Mesendoderm (in vitro differentiated cells): ENCODE measurements at regions not wholly inside any gene's neighbourhood (a gene's known extent, or its start where the extent isn't known, plus 50 kb on each side); places are given as distances from the start of the nearest gene placed in this dataset.
"Not testable (repeated sequence)": the region's sequence is repeated elsewhere in the genome, so short reads cannot be mapped to it uniquely, and the experiment has no call there.

Source experiments
- DNase-seq: peaks from one replicate; pipeline ENCODE4 v3.0.0; 2013
- H2AK5ac ChIP-seq: 2 replicates; pipeline ENCODE4 v1.6.1; 2013; ENCODE audit warnings: low read length, inconsistent platforms
- H2BK120ac ChIP-seq: 2 replicates; pipeline ENCODE4 v1.6.1; 2013; ENCODE audit warnings: low read depth, mild to moderate bottlenecking, low read length, moderate library complexity, mixed read lengths
- H2BK15ac ChIP-seq: replicated peaks from 2 replicates; pipeline ENCODE4 v1.6.1; 2013; ENCODE audit warnings: low read depth, mild to moderate bottlenecking, moderate library complexity
- H2BK5ac ChIP-seq: 2 replicates; pipeline ENCODE4 v1.6.1; 2013; ENCODE audit warnings: low read length, inconsistent platforms
- H3K18ac ChIP-seq: 2 replicates; pipeline ENCODE4 v1.6.1; 2013; ENCODE audit warnings: mild to moderate bottlenecking, low read length, mixed read lengths
- H3K23ac ChIP-seq: one replicate; pipeline ENCODE4 v1.6.1; 2013; ENCODE audit warnings: low read length
- H3K27ac ChIP-seq: 2 replicates; pipeline ENCODE4 v1.5.1; 2013; ENCODE audit warnings: low read depth, mild to moderate bottlenecking, inconsistent platforms, low read length, moderate library complexity
- H3K27me3 ChIP-seq: 2 replicates; pipeline ENCODE4 v1.6.1; 2013; ENCODE audit warnings: low read length, control low read depth, mild to moderate bottlenecking, inconsistent platforms; ENCODE audit not compliant: insufficient read depth, poor library complexity
- H3K36me3 ChIP-seq: 2 replicates; pipeline ENCODE4 v1.6.1; 2013; ENCODE audit warnings: low read length, inconsistent platforms; ENCODE audit not compliant: control insufficient read depth, insufficient read depth
- H3K4ac ChIP-seq: one replicate; pipeline ENCODE4 v1.6.1; 2013; ENCODE audit warnings: low read depth, mild to moderate bottlenecking, low read length, moderate library complexity
- H3K4me1 ChIP-seq: 2 replicates; pipeline ENCODE4 v1.6.1; 2013; ENCODE audit warnings: low read depth, low read length, inconsistent platforms; ENCODE audit not compliant: control insufficient read depth
- H3K4me2 ChIP-seq: 2 replicates; pipeline ENCODE4 v1.6.1; 2013; ENCODE audit warnings: low read length
- H3K4me3 ChIP-seq: 2 replicates; pipeline ENCODE4 v1.5.1; 2013; ENCODE audit warnings: mild to moderate bottlenecking, low read length
- H3K56ac ChIP-seq: one replicate; pipeline ENCODE4 v1.6.1; 2013; ENCODE audit warnings: low read length
- H3K79me1 ChIP-seq: 2 replicates; pipeline ENCODE4 v1.6.1; 2013; ENCODE audit warnings: low read length, inconsistent platforms
- H3K79me2 ChIP-seq: 2 replicates; pipeline ENCODE4 v1.6.1; 2013; ENCODE audit warnings: mild to moderate bottlenecking, low read length; ENCODE audit not compliant: control insufficient read depth, insufficient read depth
- H3K9ac ChIP-seq: 2 replicates; pipeline ENCODE4 v1.6.1; 2013; ENCODE audit warnings: low read length, inconsistent platforms
- H4K5ac ChIP-seq: one replicate; pipeline ENCODE4 v1.6.1; 2013; ENCODE audit warnings: low read length
- H4K8ac ChIP-seq: one replicate; pipeline ENCODE4 v1.6.1; 2013; ENCODE audit warnings: low read depth, mild to moderate bottlenecking, control low read depth, low read length, moderate library complexity
- WGBS: extraction: QIAGEN DNeasy Blood & Tissue Kit; methylation state at CpG from one replicate; pipeline ENCODE4 v1.1.7; 2013; ENCODE audit warnings: low lambda C conversion rate, missing lambda C conversion rate; ENCODE audit not compliant: insufficient coverage; ENCODE audit errors: extremely low coverage; 5-methylcytosine and 5-hydroxymethylcytosine counted together

DNA sequence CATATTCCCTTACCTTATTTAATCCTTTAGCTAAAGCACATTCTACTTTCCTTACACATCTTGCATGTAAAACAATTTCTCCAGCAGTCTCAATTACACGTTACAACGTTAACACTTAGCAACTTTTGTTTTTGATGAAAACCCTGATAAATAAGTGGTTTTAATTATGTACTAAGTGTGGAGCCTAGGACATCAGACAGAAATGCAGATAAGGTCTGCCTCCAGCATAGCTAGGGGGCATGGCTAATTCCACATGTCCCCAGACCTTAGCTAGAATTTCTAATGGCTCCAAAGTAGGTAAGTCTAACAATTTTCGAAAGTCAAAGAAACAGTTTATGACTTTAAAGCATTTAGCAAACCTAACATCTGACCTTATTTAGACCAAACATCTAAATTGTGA, 77.4 kb upstream of the TERB2 start:
- H4K5ac ChIP-seq: no peak overlapping the region
- H3K27me3 ChIP-seq: no peaks in the 10 kb centered on the region
- no peak overlapping the region for H3K56ac ChIP-seq
- no peak overlapping the region for H2AK5ac ChIP-seq
- H3K18ac ChIP-seq: no peak overlapping the region
- H3K79me1 ChIP-seq: no peaks in the 10 kb centered on the region
- WGBS: no CpG with 5 or more reads among the region's 3 CpGs
- H3K4me1 ChIP-seq: no peaks in the 10 kb centered on the region
- no peak overlapping the region for H2BK15ac ChIP-seq
- no peak overlapping the region for H3K9ac ChIP-seq
- no peak overlapping the region for H2BK5ac ChIP-seq
- H3K36me3 ChIP-seq: no peaks in the 10 kb centered on the region
- no peak overlapping the region for H2BK120ac ChIP-seq
- H3K4me3 ChIP-seq: no peak overlapping the region
- H3K79me2 ChIP-seq: no peaks in the 10 kb centered on the region
- H4K8ac ChIP-seq: no peak overlapping the region
- no peak for DNase-seq
- H3K4ac ChIP-seq: no peak overlapping the region
- H3K27ac ChIP-seq: no peak overlapping the region
- H3K23ac ChIP-seq: no peak overlapping the region
- no peak overlapping the region for H3K4me2 ChIP-seq

DNA sequence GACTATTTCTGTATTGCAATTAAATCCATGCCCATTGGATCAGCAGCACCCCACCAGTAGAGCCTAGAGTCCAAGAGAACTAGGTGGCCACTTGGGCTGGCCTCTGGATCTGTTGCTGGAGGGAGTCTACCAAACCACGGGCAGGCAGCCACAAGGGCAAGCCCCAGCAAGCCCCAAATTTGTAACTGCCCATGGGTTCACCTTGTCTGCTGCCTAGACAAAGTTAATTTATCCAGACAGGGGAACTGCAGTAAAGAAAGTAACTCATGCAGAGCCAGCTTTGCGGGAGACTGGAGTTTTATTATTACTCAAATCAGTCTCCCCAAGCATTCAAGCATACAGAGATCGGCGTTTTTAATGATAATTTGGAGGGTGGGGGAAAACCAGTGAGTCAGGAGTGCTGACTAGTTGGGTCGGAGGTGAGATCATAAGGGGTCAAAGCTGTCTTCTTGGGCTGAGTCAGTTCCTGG, 74.0 kb upstream of the TERB2 start:
- Histone ChIP-seq H2BK5ac (no peak overlapping the region), H3K36me3 (no peaks in the 10 kb centered on the region), H3K18ac (no peak overlapping the region), H2BK15ac (no peak overlapping the region), H3K79me2 (no peaks in the 10 kb centered on the region), H3K79me1 (no peaks in the 10 kb centered on the region), H3K4ac (no peak overlapping the region), H3K56ac (no peak overlapping the region), H4K8ac (no peak overlapping the region), H3K4me2 (no peak overlapping the region), H3K4me1 (no peaks in the 10 kb centered on the region), H2BK120ac (no peak overlapping the region), H3K4me3 (no peak overlapping the region), H2AK5ac (no peak overlapping the region), H4K5ac (no peak overlapping the region), H3K27me3 (no peaks in the 10 kb centered on the region), H3K23ac (no peak overlapping the region), H3K9ac (no peak overlapping the region), H3K27ac (no peak overlapping the region)
- no CpG with 5 or more reads among the region's 5 CpGs for WGBS
- no peak for DNase-seq

DNA sequence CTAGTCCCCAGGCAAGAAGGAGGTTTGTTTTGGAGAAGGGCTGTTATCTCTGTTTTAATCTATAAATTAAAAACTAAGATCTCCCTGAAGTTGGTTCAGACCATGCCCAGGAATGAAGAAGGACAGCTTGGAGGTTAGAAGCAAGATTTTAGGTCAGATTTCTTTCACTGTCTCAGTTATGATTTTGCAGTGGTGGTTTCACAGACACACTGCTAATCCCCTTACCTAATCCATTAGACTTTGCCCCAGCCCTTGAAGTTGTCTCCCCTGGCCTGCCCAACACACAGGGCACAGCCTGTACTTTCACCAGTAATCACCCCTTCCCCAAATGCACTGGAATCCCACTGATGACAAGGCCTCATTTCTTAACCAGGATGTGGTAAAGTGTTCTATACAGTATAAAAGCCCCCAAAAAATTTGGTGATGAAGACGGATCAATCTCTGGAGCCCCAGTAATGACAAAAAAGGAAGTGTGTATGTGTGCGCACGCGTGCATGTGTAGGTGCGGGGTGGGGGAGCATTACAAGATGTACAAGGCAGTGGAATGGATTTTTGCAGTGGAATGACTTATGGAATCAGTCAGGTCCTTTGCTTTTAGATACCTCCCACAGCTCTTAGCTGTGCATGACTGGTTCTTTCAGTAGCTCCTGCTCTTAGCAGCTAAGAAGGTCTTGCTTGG, 73.1 kb upstream of the TERB2 start:
- H3K18ac ChIP-seq: no peak overlapping the region
- H3K9ac ChIP-seq: no peak overlapping the region
- no peaks in the 10 kb centered on the region for H3K79me2 ChIP-seq
- no peak for DNase-seq
- no peak overlapping the region for H3K27ac ChIP-seq
- no peak overlapping the region for H2BK15ac ChIP-seq
- no peak overlapping the region for H3K56ac ChIP-seq
- no CpG with 5 or more reads among the region's 5 CpGs for WGBS
- H3K79me1 ChIP-seq: no peaks in the 10 kb centered on the region
- H3K4me1 ChIP-seq: no peaks in the 10 kb centered on the region
- H3K4me3 ChIP-seq: no peak overlapping the region
- H3K27me3 ChIP-seq: no peaks in the 10 kb centered on the region
- H3K4me2 ChIP-seq: no peak overlapping the region
- H3K4ac ChIP-seq: no peak overlapping the region
- H2BK5ac ChIP-seq: no peak overlapping the region
- H4K8ac ChIP-seq: no peak overlapping the region
- H2BK120ac ChIP-seq: no peak overlapping the region
- H3K23ac ChIP-seq: no peak overlapping the region
- no peak overlapping the region for H4K5ac ChIP-seq
- no peaks in the 10 kb centered on the region for H3K36me3 ChIP-seq
- no peak overlapping the region for H2AK5ac ChIP-seq

DNA sequence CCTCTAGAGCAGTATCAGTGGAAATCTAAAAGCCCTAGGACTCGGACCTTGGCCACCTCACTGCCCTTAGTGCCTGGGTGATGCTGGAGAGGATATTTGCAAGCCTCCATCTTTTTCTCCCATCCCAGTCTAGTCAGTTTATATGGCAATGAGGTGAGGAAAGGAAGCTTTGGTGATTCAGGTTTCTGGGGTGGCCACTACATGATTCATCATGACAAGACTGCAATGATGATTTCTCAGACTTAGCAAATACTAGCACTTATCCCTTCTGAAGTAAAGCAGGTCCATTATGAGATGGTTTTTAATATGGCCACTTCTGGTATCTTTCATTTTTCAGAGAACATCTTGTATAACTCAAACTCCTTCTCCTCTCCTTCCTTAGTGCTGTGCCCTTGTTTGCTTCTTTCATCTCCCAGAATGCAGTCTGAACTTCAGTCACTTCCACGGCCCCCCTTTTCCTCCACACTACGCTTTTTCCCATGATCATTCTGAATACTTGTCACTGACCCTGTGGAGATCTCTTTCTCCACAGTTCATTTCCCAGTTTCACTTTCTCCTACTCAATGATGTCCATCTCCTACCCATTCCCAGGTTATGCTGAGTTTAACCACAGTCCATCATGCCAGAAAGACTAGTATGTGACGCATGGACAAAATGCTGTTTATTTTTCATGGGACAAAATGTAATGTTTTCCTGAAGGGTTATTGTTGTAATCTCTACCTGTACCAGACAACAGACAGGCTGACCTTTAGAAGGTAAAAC, 57.4 kb upstream of the TERB2 start:
- H3K27ac ChIP-seq, H3K4me3 ChIP-seq, H3K36me3 ChIP-seq, DNase-seq, H4K5ac ChIP-seq, H4K8ac ChIP-seq, H3K23ac ChIP-seq, H2AK5ac ChIP-seq, H3K4me2 ChIP-seq, H3K56ac ChIP-seq, H3K27me3 ChIP-seq, H3K79me2 ChIP-seq, H3K4ac ChIP-seq, H3K79me1 ChIP-seq, H2BK15ac ChIP-seq, H3K4me1 ChIP-seq, H2BK120ac ChIP-seq, H2BK5ac ChIP-seq, H3K18ac ChIP-seq, H3K9ac ChIP-seq: not testable (repeated sequence)
- no CpG with 5 or more reads among the region's 4 CpGs for WGBS

DNA sequence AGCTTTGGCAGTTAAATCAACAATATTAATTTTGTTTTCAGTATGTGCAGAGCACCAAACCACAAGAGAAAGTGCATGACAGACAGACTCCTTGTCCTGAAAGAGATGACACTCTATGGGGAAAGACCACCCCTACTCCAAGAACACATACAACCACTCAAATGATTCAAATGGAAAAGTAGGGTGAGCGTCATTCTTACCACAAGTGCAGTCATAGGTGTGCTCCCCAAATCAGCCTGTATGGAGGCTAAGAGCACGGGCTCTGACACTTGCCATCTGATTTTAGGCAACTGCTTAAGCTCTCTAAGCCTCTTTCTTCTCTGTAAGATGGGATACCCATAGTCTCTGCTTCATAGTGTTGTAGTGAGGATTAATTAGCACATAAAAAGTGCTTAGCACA, 56.7 kb upstream of the TERB2 start:
- not testable (repeated sequence) for H2BK120ac ChIP-seq, H3K4me2 ChIP-seq, H3K18ac ChIP-seq, H3K4me1 ChIP-seq, H3K4me3 ChIP-seq, H3K9ac ChIP-seq, H3K79me1 ChIP-seq, H3K27me3 ChIP-seq, H3K36me3 ChIP-seq, H4K8ac ChIP-seq, H3K27ac ChIP-seq, H2BK15ac ChIP-seq, DNase-seq, H4K5ac ChIP-seq, H2AK5ac ChIP-seq, H3K4ac ChIP-seq, H3K79me2 ChIP-seq, H3K23ac ChIP-seq, H3K56ac ChIP-seq, H2BK5ac ChIP-seq
- no CpG with 5 or more reads among the region's 2 CpGs for WGBS
